Loucy (cell line): ENCODE measurements at regions not wholly inside any gene's neighbourhood (a gene's known extent, or its start where the extent isn't known, plus 50 kb on each side); places are given as distances from the start of the nearest gene placed in this dataset.

Experiments
- H2AFZ ChIP-seq: fragments of 200-600 bp; sonication (generic); 2 replicates; pipeline ENCODE4 v1.6.0; 2016; ENCODE audit warnings: antibody characterized with exemption, mild to moderate bottlenecking, low read length, moderate library complexity
- H3F3A ChIP-seq: fragments of 200-600 bp; 2 replicates; pipeline ENCODE4 v1.6.0; 2016; ENCODE audit warnings: antibody characterized with exemption, low read depth, mild to moderate bottlenecking
- H3K27me3 ChIP-seq: fragments of 200-600 bp; sonication (generic); 2 replicates; pipeline ENCODE4 v1.6.1; 2014; ENCODE audit warnings: low read length, mild to moderate bottlenecking; ENCODE audit not compliant: insufficient read depth, poor library complexity, severe bottlenecking
- H3K36me3 ChIP-seq: fragments of 200-600 bp; sonication (generic); 2 replicates; pipeline ENCODE4 v1.6.1; 2016; ENCODE audit warnings: low read length; ENCODE audit not compliant: insufficient read depth
- H3K4me1 ChIP-seq: fragments of 200-600 bp; sonication (generic); 2 replicates; pipeline ENCODE4 v1.5.1; 2014; ENCODE audit warnings: low read length, mild to moderate bottlenecking; ENCODE audit not compliant: insufficient read depth, poor library complexity, severe bottlenecking
- H3K4me2 ChIP-seq: fragments of 200-600 bp; sonication (generic); 2 replicates; pipeline ENCODE4 v1.6.0; 2014; ENCODE audit warnings: antibody characterized with exemption, low read length, low read depth, mild to moderate bottlenecking; ENCODE audit not compliant: poor library complexity, severe bottlenecking
- H3K4me3 ChIP-seq: fragments of 200-600 bp; sonication (generic); 2 replicates; pipeline ENCODE4 v1.5.1; 2014; ENCODE audit warnings: low read length, mild to moderate bottlenecking, mixed read lengths; ENCODE audit not compliant: poor library complexity, severe bottlenecking
- H3K79me2 ChIP-seq: fragments of 200-600 bp; sonication (generic); 2 replicates; pipeline ENCODE4 v1.6.1; 2014; ENCODE audit warnings: low read length; ENCODE audit not compliant: insufficient read depth
- H3K9ac ChIP-seq: fragments of 200-600 bp; sonication (generic); 2 replicates; pipeline ENCODE4 v1.6.0; 2014; ENCODE audit warnings: mild to moderate bottlenecking, low read depth, low read length, moderate library complexity; ENCODE audit not compliant: poor library complexity, severe bottlenecking
- H3K9me2 ChIP-seq: fragments of 200-600 bp; sonication (generic); replicated peaks from 2 replicates; pipeline ENCODE4 v1.6.1; 2016; ENCODE audit warnings: low read depth, low read length, mixed read lengths
- H3K9me3 ChIP-seq: fragments of 200-600 bp; sonication (generic); 2 replicates; pipeline ENCODE4 v1.6.1; 2014; ENCODE audit warnings: mild to moderate bottlenecking, antibody characterized with exemption, low read length, low read depth; ENCODE audit not compliant: insufficient read depth
- H4K20me1 ChIP-seq: fragments of 200-600 bp; sonication (generic); 2 replicates; pipeline ENCODE4 v1.6.0; 2014; ENCODE audit warnings: antibody characterized with exemption, low read length, mild to moderate bottlenecking; ENCODE audit not compliant: insufficient read depth, poor library complexity, severe bottlenecking
- CTCF ChIP-seq: fragments of 200-600 bp; sonication (generic); conservative IDR thresholded peaks from 2 replicates; pipeline ENCODE4 v1.5.1; 2014; ENCODE audit warnings: mild to moderate bottlenecking, antibody characterized with exemption, low read length
- EZH2phosphoT487 ChIP-seq: fragments of 200-600 bp; IDR thresholded peaks from 2 replicates; pipeline ENCODE4 v1.6.1; 2018; ENCODE audit warnings: antibody characterized with exemption, mild to moderate bottlenecking, moderate library complexity, borderline replicate concordance

GRCh38 chr5:61651195-61651594 is 319.1 kb downstream of the ZSWIM6 start:
- Histone ChIP-seq H3K36me3 (no peaks in the 10 kb centered on the region), H3K4me1 (no peaks in the 10 kb centered on the region), H3K4me3 (no peak overlapping the region), H3K4me2 (no peak overlapping the region), H3K79me2 (no peaks in the 10 kb centered on the region), H3K9ac (no peak overlapping the region), H3F3A (no peaks in the 10 kb centered on the region), H3K9me3 (no peaks in the 10 kb centered on the region), H4K20me1 (no peaks in the 10 kb centered on the region), H3K9me2 (no peaks in the 10 kb centered on the region), H3K27me3 (no peaks in the 10 kb centered on the region), H2AFZ (no peak overlapping the region)
- TF ChIP-seq EZH2phosphoT487 (no peak), CTCF (no peak)

GRCh38 chr5:61652916-61653315 is 320.9 kb downstream of the ZSWIM6 start:
- no peaks in the 10 kb centered on the region for H3K9me2 ChIP-seq
- H3K27me3 ChIP-seq: no peaks in the 10 kb centered on the region
- TF ChIP-seq EZH2phosphoT487: no peak
- TF ChIP-seq CTCF: no peak
- H3K36me3 ChIP-seq: no peaks in the 10 kb centered on the region
- H3F3A ChIP-seq: no peaks in the 10 kb centered on the region
- H4K20me1 ChIP-seq: no peaks in the 10 kb centered on the region
- no peaks in the 10 kb centered on the region for H3K9me3 ChIP-seq
- H3K4me1 ChIP-seq: no peaks in the 10 kb centered on the region
- no peaks in the 10 kb centered on the region for H3K79me2 ChIP-seq
- H3K4me2 ChIP-seq: no peak overlapping the region
- H3K4me3 ChIP-seq: no peak overlapping the region
- H2AFZ ChIP-seq: no peak overlapping the region
- H3K9ac ChIP-seq: no peak overlapping the region

GRCh38 chr5:61653807-61654580 is 321.9 kb downstream of the ZSWIM6 start:
- Histone ChIP-seq H4K20me1 (no peaks in the 10 kb centered on the region), H3K36me3 (no peaks in the 10 kb centered on the region), H3F3A (no peaks in the 10 kb centered on the region), H3K9ac (no peak overlapping the region), H3K27me3 (no peaks in the 10 kb centered on the region), H3K9me3 (no peaks in the 10 kb centered on the region), H3K4me1 (no peaks in the 10 kb centered on the region), H2AFZ (no peak overlapping the region), H3K4me2 (no peak overlapping the region), H3K4me3 (no peak overlapping the region), H3K79me2 (no peaks in the 10 kb centered on the region), H3K9me2 (no peaks in the 10 kb centered on the region)
- no peak for TF ChIP-seq EZH2phosphoT487
- no peak for TF ChIP-seq CTCF
